Trophoblast cell (in vitro differentiated cells and primary cell): ENCODE measurements at regions not wholly inside any gene's neighbourhood (a gene's known extent, or its start where the extent isn't known, plus 50 kb on each side); places are given as distances from the start of the nearest gene placed in this dataset.

Experiments
- DNase-seq, 2 donors: peaks; one replicate each; pipeline ENCODE4 v3.0.0-alpha.2; 2016
- H2AFZ ChIP-seq: 2 replicates; pipeline ENCODE4 v1.6.1; 2013; ENCODE audit warnings: low read length, moderate library complexity, mild to moderate bottlenecking; ENCODE audit not compliant: insufficient read depth, poor library complexity
- H2AK5ac ChIP-seq: 2 replicates; pipeline ENCODE4 v1.6.1; 2013; ENCODE audit warnings: mild to moderate bottlenecking, low read length
- H2BK120ac ChIP-seq: 2 replicates; pipeline ENCODE4 v1.6.1; 2013; ENCODE audit warnings: low read length, mild to moderate bottlenecking, moderate library complexity; ENCODE audit not compliant: insufficient read depth, poor library complexity
- H2BK12ac ChIP-seq: 2 replicates; pipeline ENCODE4 v1.6.1; 2013; ENCODE audit warnings: mild to moderate bottlenecking, low read length, moderate library complexity
- H2BK5ac ChIP-seq: 2 replicates; pipeline ENCODE4 v1.6.1; 2013; ENCODE audit warnings: low read length, low read depth, moderate library complexity, mild to moderate bottlenecking; ENCODE audit not compliant: poor library complexity
- H3K14ac ChIP-seq: 2 replicates; pipeline ENCODE4 v1.6.1; 2013; ENCODE audit warnings: mild to moderate bottlenecking, low read length
- H3K18ac ChIP-seq: 2 replicates; pipeline ENCODE4 v1.6.1; 2013; ENCODE audit warnings: mild to moderate bottlenecking, low read length
- H3K23ac ChIP-seq: 2 replicates; pipeline ENCODE4 v1.6.1; 2013; ENCODE audit warnings: low read length
- H3K27ac ChIP-seq: 2 replicates; pipeline ENCODE4 v1.5.1; 2013; ENCODE audit warnings: low read depth, mild to moderate bottlenecking, inconsistent platforms, low read length, moderate library complexity
- H3K27me3 ChIP-seq: 2 replicates; pipeline ENCODE4 v1.6.1; 2013; ENCODE audit warnings: inconsistent platforms, mild to moderate bottlenecking, low read length, moderate library complexity; ENCODE audit not compliant: insufficient read depth
- H3K36me3 ChIP-seq, 2 experiments: 1 replicate in 1 of 2; 2 replicates in 1 of 2; pipeline ENCODE4 v1.6.1; 2013; ENCODE audit warnings: low read length in 2 of 2, mild to moderate bottlenecking in 2 of 2, moderate library complexity in 1 of 2; ENCODE audit not compliant: insufficient read depth in 2 of 2, control insufficient read depth in 1 of 2
- H3K4ac ChIP-seq: 2 replicates; pipeline ENCODE4 v1.6.1; 2013; ENCODE audit warnings: low read depth, mild to moderate bottlenecking, low read length, moderate library complexity
- H3K4me1 ChIP-seq, 2 experiments: 1 replicate in 1 of 2; 2 replicates in 1 of 2; pipeline ENCODE4 v1.6.1; 2013; ENCODE audit warnings: low read length in 2 of 2, mild to moderate bottlenecking in 2 of 2, moderate library complexity in 1 of 2; ENCODE audit not compliant: insufficient read depth in 2 of 2, control insufficient read depth in 1 of 2
- H3K4me2 ChIP-seq: 2 replicates; pipeline ENCODE4 v1.6.1; 2013; ENCODE audit warnings: inconsistent platforms, mild to moderate bottlenecking, low read length, moderate library complexity
- H3K4me3 ChIP-seq: 2 replicates; pipeline ENCODE4 v1.5.1; 2013; ENCODE audit warnings: mild to moderate bottlenecking, low read depth, low read length, inconsistent platforms
- H3K79me1 ChIP-seq: one replicate; pipeline ENCODE4 v1.6.1; 2013; ENCODE audit warnings: low read length
- H3K79me2 ChIP-seq: 2 replicates; pipeline ENCODE4 v1.6.1; 2013; ENCODE audit warnings: low read length, mild to moderate bottlenecking; ENCODE audit not compliant: control insufficient read depth, insufficient read depth, poor library complexity
- H3K9ac ChIP-seq: 2 replicates; pipeline ENCODE4 v1.6.1; 2013; ENCODE audit warnings: mild to moderate bottlenecking, low read length
- H3K9me3 ChIP-seq: 2 replicates; pipeline ENCODE4 v1.6.1; 2013; ENCODE audit warnings: low read depth, mild to moderate bottlenecking, control low read depth, inconsistent platforms, low read length; ENCODE audit not compliant: insufficient read depth
- H4K12ac ChIP-seq: 2 replicates; pipeline ENCODE4 v1.6.1; 2013; ENCODE audit warnings: low read depth, mild to moderate bottlenecking, low read length, moderate library complexity
- H4K8ac ChIP-seq: 2 replicates; pipeline ENCODE4 v1.6.1; 2013; ENCODE audit warnings: low read depth, mild to moderate bottlenecking, low read length, moderate library complexity
- H4K91ac ChIP-seq: one replicate; pipeline ENCODE4 v1.6.1; 2013; ENCODE audit warnings: low read depth, mild to moderate bottlenecking, low read length, moderate library complexity
- WGBS: extraction: QIAGEN DNeasy Blood & Tissue Kit; methylation state at CpG from one replicate; pipeline ENCODE4 v1.1.7; 2013; ENCODE audit warnings: missing lambda C conversion rate; ENCODE audit not compliant: insufficient read length, insufficient coverage; ENCODE audit errors: extremely low coverage; 5-methylcytosine and 5-hydroxymethylcytosine counted together

DNA sequence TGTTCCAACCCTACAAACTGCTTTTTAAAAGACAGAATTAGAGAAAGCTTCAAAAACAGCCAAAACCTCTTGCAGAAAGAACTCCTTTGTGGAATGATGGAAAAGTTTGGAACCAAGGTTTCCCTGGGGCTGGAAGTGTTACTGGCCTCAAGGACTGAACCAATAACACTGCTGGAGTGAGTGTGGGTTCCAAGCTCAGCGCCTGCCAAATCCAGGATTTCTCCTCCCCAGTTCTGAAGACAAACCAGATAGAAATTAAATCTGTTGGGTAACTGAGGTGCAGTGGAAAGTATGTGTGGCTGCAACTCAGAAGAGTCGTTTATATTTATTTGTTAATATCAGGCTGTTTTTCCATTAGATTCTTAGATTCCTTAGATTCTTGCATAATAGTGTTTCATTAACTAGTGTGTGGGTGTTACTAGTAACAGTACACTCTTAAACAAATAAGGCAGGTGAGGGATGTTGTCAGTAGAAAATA lies 66.5 kb upstream of the FNDC3B start:
- H4K8ac ChIP-seq: no peak overlapping the region
- H3K14ac ChIP-seq: no peak overlapping the region
- H3K4me1 ChIP-seq: no peaks in the 10 kb centered on the region
- H4K12ac ChIP-seq: no peak overlapping the region
- no peak overlapping the region for H3K18ac ChIP-seq
- H3K9me3 ChIP-seq: no peaks in the 10 kb centered on the region
- H2BK5ac ChIP-seq: no peak overlapping the region
- no peak overlapping the region for H3K23ac ChIP-seq
- H2BK12ac ChIP-seq: no peak overlapping the region
- H2BK120ac ChIP-seq: no peak overlapping the region
- no peaks in the 10 kb centered on the region for H3K36me3 ChIP-seq
- H3K27ac ChIP-seq: no peak overlapping the region
- no CpG with 5 or more reads among the region's 2 CpGs for WGBS
- H3K79me1 ChIP-seq: no peaks in the 10 kb centered on the region
- no peak overlapping the region for H2AFZ ChIP-seq
- H3K4ac ChIP-seq: no peak overlapping the region
- H3K9ac ChIP-seq: no peak overlapping the region
- DNase-seq: no peak
- no peak overlapping the region for H3K4me3 ChIP-seq
- no peak overlapping the region for H2AK5ac ChIP-seq
- no peaks in the 10 kb centered on the region for H3K27me3 ChIP-seq
- no peaks in the 10 kb centered on the region for H3K79me2 ChIP-seq
- H4K91ac ChIP-seq: no peak overlapping the region
- no peak overlapping the region for H3K4me2 ChIP-seq

DNA sequence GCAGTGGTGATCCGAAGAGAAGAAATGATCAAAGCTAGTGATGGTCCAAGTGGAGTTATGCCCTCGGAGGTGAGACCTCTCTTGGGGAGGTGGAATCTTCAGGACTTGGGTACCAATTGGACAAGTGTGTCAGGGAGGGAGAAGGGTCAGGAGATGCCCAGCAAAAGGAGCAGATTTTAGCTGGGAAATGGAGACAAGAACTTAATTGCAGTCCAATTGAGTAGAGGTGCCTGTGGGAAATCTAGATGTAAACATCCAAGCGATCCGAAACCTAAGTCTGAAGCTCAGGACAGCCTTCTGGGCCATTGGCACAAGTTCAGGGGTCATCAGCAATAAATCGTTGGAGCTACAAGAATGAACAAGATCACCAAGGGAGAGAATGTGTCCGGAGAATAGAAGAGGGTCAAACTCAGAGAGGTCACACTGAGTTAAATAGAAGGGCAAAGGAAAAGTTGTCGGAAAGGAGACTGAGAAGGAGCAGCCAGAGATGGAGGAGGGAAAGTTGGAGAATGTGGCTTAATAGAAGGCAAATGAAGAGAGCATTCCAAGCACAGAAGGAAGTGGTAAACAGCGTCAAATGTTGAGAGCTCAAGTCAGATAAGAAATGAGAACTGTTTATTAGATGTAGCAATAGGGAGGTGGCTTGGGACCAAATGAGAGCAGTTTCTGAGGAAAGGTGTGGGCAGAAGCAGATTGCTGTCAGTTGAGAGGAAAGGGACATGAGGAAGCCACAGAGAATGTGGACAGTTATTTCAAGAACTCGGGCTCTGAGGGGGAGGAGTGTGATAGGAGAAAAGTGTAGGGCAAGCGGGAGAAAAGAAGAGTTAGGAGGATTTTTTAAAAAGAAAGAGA lies 64.2 kb upstream of the FNDC3B start:
- no peak overlapping the region for H4K12ac ChIP-seq
- WGBS: 100% methylated on average over 1 of the region's 10 CpGs
- no peaks in the 10 kb centered on the region for H3K4me1 ChIP-seq
- no peak overlapping the region for H2BK5ac ChIP-seq
- H3K27ac ChIP-seq: no peak overlapping the region
- H3K4ac ChIP-seq: no peak overlapping the region
- H2AFZ ChIP-seq: no peak overlapping the region
- H3K9me3 ChIP-seq: no peaks in the 10 kb centered on the region
- H4K91ac ChIP-seq: no peak overlapping the region
- no peak overlapping the region for H3K23ac ChIP-seq
- H2BK120ac ChIP-seq: no peak overlapping the region
- H4K8ac ChIP-seq: no peak overlapping the region
- no peak overlapping the region for H3K18ac ChIP-seq
- H3K27me3 ChIP-seq: no peaks in the 10 kb centered on the region
- no peak overlapping the region for H2BK12ac ChIP-seq
- no peaks in the 10 kb centered on the region for H3K79me2 ChIP-seq
- H3K14ac ChIP-seq: no peak overlapping the region
- no peak overlapping the region for H3K9ac ChIP-seq
- H3K4me3 ChIP-seq: no peak overlapping the region
- H3K36me3 ChIP-seq: no peaks in the 10 kb centered on the region
- H3K79me1 ChIP-seq: no peaks in the 10 kb centered on the region
- H3K4me2 ChIP-seq: no peak overlapping the region
- H2AK5ac ChIP-seq: no peak overlapping the region
- DNase-seq: peak; percentile 67 to 87

DNA sequence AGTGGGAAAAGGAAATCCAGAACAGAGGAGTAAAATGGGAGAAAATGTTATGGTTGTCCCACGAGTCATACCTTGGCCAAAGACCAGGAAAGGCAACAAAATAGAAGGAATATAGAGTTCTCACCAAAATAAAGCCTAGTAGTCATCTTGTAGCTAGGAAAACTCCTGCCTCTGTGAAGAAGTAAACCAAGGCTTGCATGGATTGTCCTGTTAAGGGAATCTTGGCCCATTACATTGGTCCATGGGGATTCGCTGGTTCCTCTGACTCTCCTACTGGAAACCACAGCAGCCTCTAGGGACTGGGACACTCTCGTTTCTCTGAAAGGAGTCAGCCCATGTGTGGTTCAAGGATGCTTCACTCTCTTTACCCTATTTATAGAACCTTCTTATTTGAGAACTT lies 62.9 kb upstream of the FNDC3B start:
- H3K27me3 ChIP-seq: no peaks in the 10 kb centered on the region
- no peaks in the 10 kb centered on the region for H3K9me3 ChIP-seq
- H2BK120ac ChIP-seq: no peak overlapping the region
- H3K36me3 ChIP-seq: no peaks in the 10 kb centered on the region
- H2AFZ ChIP-seq: no peak overlapping the region
- H4K8ac ChIP-seq: no peak overlapping the region
- no peak overlapping the region for H3K18ac ChIP-seq
- H3K79me2 ChIP-seq: no peaks in the 10 kb centered on the region
- no peak overlapping the region for H4K12ac ChIP-seq
- H3K79me1 ChIP-seq: no peaks in the 10 kb centered on the region
- H3K4ac ChIP-seq: no peak overlapping the region
- no peak overlapping the region for H3K23ac ChIP-seq
- no CpG with 5 or more reads among the region's 3 CpGs for WGBS
- H2BK12ac ChIP-seq: no peak overlapping the region
- no peak for DNase-seq
- H3K14ac ChIP-seq: no peak overlapping the region
- no peak overlapping the region for H2BK5ac ChIP-seq
- H3K9ac ChIP-seq: no peak overlapping the region
- H3K27ac ChIP-seq: no peak overlapping the region
- H3K4me3 ChIP-seq: no peak overlapping the region
- peaks cover 0 to 3% of the 10 kb centered on the region in 2 experiments for H3K4me1 ChIP-seq
- no peak overlapping the region for H3K4me2 ChIP-seq
- H4K91ac ChIP-seq: no peak overlapping the region
- H2AK5ac ChIP-seq: no peak overlapping the region

DNA sequence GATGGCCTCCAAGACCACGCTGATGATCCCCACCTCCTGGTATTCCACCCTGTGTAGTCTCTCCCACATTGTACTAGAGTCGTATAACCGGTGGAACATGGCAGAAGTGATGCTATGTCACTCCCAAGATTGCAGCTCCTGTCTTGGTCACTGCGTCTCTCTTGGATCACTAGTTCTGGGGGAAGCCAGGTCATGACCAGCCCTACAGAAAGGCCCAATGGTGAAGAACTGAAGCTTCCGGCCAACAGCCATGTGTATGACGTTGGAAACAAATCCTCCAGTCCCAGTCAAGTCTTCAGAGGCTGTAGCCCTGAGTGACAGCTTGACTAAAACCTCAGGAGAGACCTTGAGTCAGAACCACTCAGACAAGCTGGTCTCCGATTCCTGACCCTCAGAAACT lies 61.9 kb upstream of the FNDC3B start:
- H3K79me1 ChIP-seq: no peaks in the 10 kb centered on the region
- H3K23ac ChIP-seq: no peak overlapping the region
- H4K91ac ChIP-seq: no peak overlapping the region
- H2AK5ac ChIP-seq: no peak overlapping the region
- H2BK120ac ChIP-seq: no peak overlapping the region
- no peaks in the 10 kb centered on the region for H3K36me3 ChIP-seq
- H3K4ac ChIP-seq: no peak overlapping the region
- no peaks in the 10 kb centered on the region for H3K27me3 ChIP-seq
- no peak overlapping the region for H4K8ac ChIP-seq
- no peak overlapping the region for H3K4me3 ChIP-seq
- no peak overlapping the region for H2BK12ac ChIP-seq
- no peaks in the 10 kb centered on the region for H3K9me3 ChIP-seq
- H2BK5ac ChIP-seq: no peak overlapping the region
- no peak overlapping the region for H2AFZ ChIP-seq
- no peak overlapping the region for H4K12ac ChIP-seq
- H3K14ac ChIP-seq: no peak overlapping the region
- DNase-seq: peak; percentile 78 to 91
- no peak overlapping the region for H3K27ac ChIP-seq
- no peak overlapping the region for H3K4me2 ChIP-seq
- H3K79me2 ChIP-seq: no peaks in the 10 kb centered on the region
- no peak overlapping the region for H3K9ac ChIP-seq
- no CpG with 5 or more reads among the region's 7 CpGs for WGBS
- H3K4me1 ChIP-seq: peaks cover 0 to 3% of the 10 kb centered on the region in 2 experiments
- no peak overlapping the region for H3K18ac ChIP-seq
